GM13976 (cell line): ENCODE measurements at regions not wholly inside any gene's neighbourhood (a gene's known extent, or its start where the extent isn't known, plus 50 kb on each side); places are given as distances from the start of the nearest gene placed in this dataset.

ENCODE experiments used
- DNase-seq: peaks from one replicate; pipeline ENCODE4 v3.0.0; 2012; ENCODE audit warnings: low spot score
- CTCF ChIP-seq: IDR thresholded peaks from 2 replicates; pipeline ENCODE4 v1.5.1; 2012; ENCODE audit warnings: borderline replicate concordance, mild to moderate bottlenecking; ENCODE audit not compliant: insufficient read depth; ENCODE audit errors: extremely low read depth, missing control alignments, control extremely low read depth
- in situ Hi-C: fragments of 300-500 bp; cut with MboI; formaldehyde crosslinking; loops from one replicate; pipeline ENCODE4 v1.12.0; 2022; ENCODE audit warnings: low sequenced_read_pairs, mixed read lengths, inconsistent platforms; ENCODE audit not compliant: unreplicated experiment

GRCh38 chr12:28939427-28939826, 209.7 kb upstream of the FAR2 start:
- DNase-seq: no peak
- no peak for TF ChIP-seq CTCF
- in situ Hi-C loops: no loop called here

- in situ Hi-C loops: no loop called here
These were observed 207.8 kb upstream of the FAR2 start for GRCh38 chr12:28941248-28941647.

GRCh38 chr12:28946361-28946760, 202.7 kb upstream of the FAR2 start:
- in situ Hi-C loops: no loop called here
- no peak for TF ChIP-seq CTCF
- no peak for DNase-seq

More at GRCh38 chr12:28941248-28941647, 207.8 kb upstream of the FAR2 start:
- TF ChIP-seq CTCF: no peak
- DNase-seq: no peak

- TF ChIP-seq CTCF: no peak
- DNase-seq: no peak
- in situ Hi-C loops: no loop called here
These were observed 200.4 kb upstream of the FAR2 start for GRCh38 chr12:28948685-28949084.

GRCh38 chr12:28949184-28949583, 199.9 kb upstream of the FAR2 start:
- DNase-seq: no peak
- in situ Hi-C loops: no loop called here
- no peak for TF ChIP-seq CTCF

GRCh38 chr12:28950049-28950448, 199.0 kb upstream of the FAR2 start:
- TF ChIP-seq CTCF: no peak
- in situ Hi-C loops: no loop called here

GRCh38 chr12:28951935-28952334, 197.1 kb upstream of the FAR2 start:
- in situ Hi-C loops: no loop called here
- DNase-seq: no peak
- TF ChIP-seq CTCF: no peak

More at GRCh38 chr12:28950049-28950448, 199.0 kb upstream of the FAR2 start:
- no peak for DNase-seq
